H1 (cell line): ENCODE measurements at regions not wholly inside any gene's neighbourhood (a gene's known extent, or its start where the extent isn't known, plus 50 kb on each side); places are given as distances from the start of the nearest gene placed in this dataset.

Source experiments
- CTCF ChIA-PET: fragments of 300-600 bp; sonication (Branson Sonifier 250); formaldehyde crosslinking; loops from one replicate; lab custom pipeline; 2021; ENCODE audit not compliant: partially characterized antibody; lab: Charles Lee
- POLR2A ChIA-PET: fragments of 300-600 bp; sonication (Branson Sonifier 250); formaldehyde crosslinking; loops from one replicate; lab custom pipeline; 2021; ENCODE audit warnings: inconsistent platforms; ENCODE audit not compliant: partially characterized antibody; lab: Charles Lee
- DNase-seq, 2 experiments: peaks; one replicate each; pipeline versions ENCODE4 v3.0.0 to v3.0.0-alpha.2; 2010 to 2022; ENCODE audit warnings: low spot score in 2 of 2, low read depth in 1 of 2, mixed read lengths in 1 of 2
- FAIRE-seq: peaks from 2 replicates; lab custom pipeline; 2011; peaks lifted over from hg19 to GRCh38; lab: Jason Lieb, UNC
- H2AFZ ChIP-seq: 2 replicates; pipeline ENCODE4 v1.8.1; 2012; ENCODE audit warnings: low read length, inconsistent platforms
- H2AK5ac ChIP-seq: 2 replicates; pipeline ENCODE4 v1.6.1; 2013; ENCODE audit warnings: low read depth, low read length
- H2BK120ac ChIP-seq: replicated peaks from 2 replicates; pipeline ENCODE3; 2013; ENCODE audit warnings: low read depth, low read length, inconsistent platforms
- H2BK12ac ChIP-seq: 2 replicates; pipeline ENCODE4 v1.6.1; 2013; ENCODE audit warnings: low read depth, low read length
- H2BK15ac ChIP-seq: 2 replicates; pipeline ENCODE4 v1.6.1; 2013; ENCODE audit warnings: low read length
- H2BK20ac ChIP-seq: 2 replicates; pipeline ENCODE4 v1.6.1; 2013; ENCODE audit warnings: low read length
- H2BK5ac ChIP-seq: 2 replicates; pipeline ENCODE4 v1.6.1; 2013; ENCODE audit warnings: low read depth, low read length
- H3K14ac ChIP-seq: 2 replicates; pipeline ENCODE4 v1.6.1; 2013; ENCODE audit warnings: inconsistent platforms; ENCODE audit not compliant: insufficient read length
- H3K18ac ChIP-seq: 2 replicates; pipeline ENCODE4 v1.6.1; 2013; ENCODE audit warnings: low read length; ENCODE audit errors: extremely low read depth
- H3K23ac ChIP-seq: 2 replicates; pipeline ENCODE4 v1.6.1; 2013; ENCODE audit warnings: inconsistent platforms; ENCODE audit not compliant: insufficient read length
- H3K23me2 ChIP-seq: 2 replicates; pipeline ENCODE4 v1.6.1; 2013; ENCODE audit warnings: low read depth, low read length
- H3K27ac ChIP-seq: 2 replicates; pipeline ENCODE4 v1.6.1; 2011; ENCODE audit warnings: low read depth, low read length, inconsistent platforms
- H3K27me3 ChIP-seq, 4 experiments: replicated peaks in 1 of 4; 1 replicate in 1 of 4; 2 replicates in 3 of 4; pipeline versions ENCODE4 v1.6.1 to v1.8.1; 2011 to 2013; ENCODE audit warnings: low read length in 3 of 4, mild to moderate bottlenecking in 3 of 4, inconsistent platforms in 2 of 4, mixed read lengths in 2 of 4, moderate library complexity in 1 of 4; ENCODE audit not compliant: control insufficient read depth in 3 of 4, insufficient read depth in 3 of 4; ENCODE audit errors: extremely low read depth in 1 of 4
- H3K36me3 ChIP-seq, 4 experiments: 2 replicates each; pipeline versions ENCODE4 v1.6.1 to v1.8.1; 2011 to 2013; ENCODE audit warnings: mild to moderate bottlenecking in 4 of 4, low read length in 3 of 4, moderate library complexity in 2 of 4, control low read depth in 1 of 4, inconsistent platforms in 1 of 4; ENCODE audit not compliant: insufficient read depth in 4 of 4, control insufficient read depth in 2 of 4
- H3K4ac ChIP-seq: replicated peaks from 2 replicates; pipeline ENCODE3; 2013; ENCODE audit warnings: low read length, low read depth, mixed read lengths, inconsistent platforms; ENCODE audit not compliant: insufficient read length
- H3K4me1 ChIP-seq, 4 experiments: replicated peaks in 1 of 4; 1 replicate in 1 of 4; 2 replicates in 3 of 4; pipeline versions ENCODE4 v1.6.1 to v1.8.1; 2011 to 2013; ENCODE audit warnings: low read length in 3 of 4, inconsistent platforms in 2 of 4, mixed read lengths in 1 of 4; ENCODE audit not compliant: insufficient read depth in 4 of 4, control insufficient read depth in 3 of 4
- H3K4me2 ChIP-seq, 2 experiments: 2 replicates each; pipeline versions ENCODE4 v1.6.1 to v1.8.1; 2011 to 2013; ENCODE audit warnings: low read depth in 2 of 2, low read length in 2 of 2, control low read depth in 1 of 2, inconsistent platforms in 1 of 2, mild to moderate bottlenecking in 1 of 2; ENCODE audit not compliant: insufficient read depth in 1 of 2
- H3K4me3 ChIP-seq, 4 experiments: fragments of 200-600, 300-600 bp in 1 of 4; sonication (generic), shearing (Covaris generic), sonication (Bioruptor Twin) in 1 of 4; 2 replicates each; pipeline versions ENCODE4 v1.5.1 to v1.8.1; 2011 to 2016; ENCODE audit warnings: low read length in 4 of 4, low read depth in 3 of 4, control low read depth in 2 of 4, inconsistent platforms in 2 of 4, mild to moderate bottlenecking in 2 of 4, mixed read lengths in 1 of 4, moderate library complexity in 1 of 4; ENCODE audit not compliant: insufficient read depth in 2 of 4; ENCODE audit errors: extremely low read depth in 1 of 4
- H3K56ac ChIP-seq: replicated peaks from 2 replicates; pipeline ENCODE3; 2013; ENCODE audit warnings: low read depth, mild to moderate bottlenecking, mixed read lengths, low read length, inconsistent platforms; ENCODE audit not compliant: insufficient read length
- H3K79me1 ChIP-seq: 2 replicates; pipeline ENCODE4 v1.6.1; 2013; ENCODE audit warnings: low read depth, low read length, control low read depth
- H3K79me2 ChIP-seq, 2 experiments: 2 replicates each; pipeline versions ENCODE4 v1.6.1 to v1.8.1; 2012 to 2013; ENCODE audit warnings: low read length in 2 of 2, mild to moderate bottlenecking in 2 of 2, inconsistent platforms in 1 of 2; ENCODE audit not compliant: insufficient read depth in 2 of 2, control insufficient read depth in 1 of 2
- H3K9ac ChIP-seq, 4 experiments: replicated peaks in 1 of 4; 1 replicate in 1 of 4; 2 replicates in 3 of 4; pipeline versions ENCODE4 v1.6.1 to v1.8.1; 2011 to 2013; ENCODE audit warnings: low read depth in 3 of 4, low read length in 3 of 4, control low read depth in 2 of 4, mild to moderate bottlenecking in 2 of 4, moderate library complexity in 2 of 4, inconsistent platforms in 1 of 4; ENCODE audit errors: extremely low read depth in 1 of 4
- H3K9me3 ChIP-seq, 2 experiments: 2 replicates each; pipeline versions ENCODE4 v1.6.1 to v1.8.1; 2012 to 2013; ENCODE audit warnings: mild to moderate bottlenecking in 2 of 2, moderate library complexity in 2 of 2, control low read depth in 1 of 2, inconsistent platforms in 1 of 2, low read depth in 1 of 2, low read length in 1 of 2, mixed read lengths in 1 of 2; ENCODE audit not compliant: insufficient read depth in 2 of 2
- H4K20me1 ChIP-seq, 2 experiments: replicated peaks in 1 of 2; 2 replicates each; pipeline versions ENCODE3 to v1.8.1; 2011 to 2013; ENCODE audit warnings: inconsistent platforms in 2 of 2, low read length in 2 of 2, mild to moderate bottlenecking in 1 of 2; ENCODE audit not compliant: insufficient read depth in 2 of 2, control insufficient read depth in 1 of 2
- H4K5ac ChIP-seq: 2 replicates; pipeline ENCODE4 v1.6.1; 2013; ENCODE audit warnings: low read length, low read depth, mixed read lengths, inconsistent platforms; ENCODE audit not compliant: insufficient read length
- H4K8ac ChIP-seq: 2 replicates; pipeline ENCODE4 v1.8.0; 2013; ENCODE audit warnings: mild to moderate bottlenecking, moderate library complexity, low read length, inconsistent platforms; ENCODE audit not compliant: insufficient read depth; ENCODE audit errors: extremely low read depth
- H4K91ac ChIP-seq: replicated peaks from 2 replicates; pipeline ENCODE3; 2013; ENCODE audit warnings: low read length, mixed read lengths, inconsistent platforms; ENCODE audit not compliant: insufficient read length
- BRCA1 ChIP-seq: IDR thresholded peaks from 2 replicates; pipeline ENCODE4 v1.6.1; 2012; ENCODE audit warnings: low read depth, low read length, improper control_type of control experiment
- CEBPB ChIP-seq: IDR thresholded peaks from 2 replicates; pipeline ENCODE4 v1.6.1; 2012; ENCODE audit warnings: low read depth, low read length
- CHD1 ChIP-seq: IDR thresholded peaks from 2 replicates; pipeline ENCODE4 v1.6.1; 2012; ENCODE audit warnings: low read depth, low read length, improper control_type of control experiment
- GTF2F1 ChIP-seq: IDR thresholded peaks from 2 replicates; pipeline ENCODE4 v1.6.1; 2012; ENCODE audit warnings: low read depth, low read length, improper control_type of control experiment, borderline replicate concordance
- KDM4A ChIP-seq: IDR thresholded peaks from one replicate; pipeline ENCODE4 v1.7.1; 2012; ENCODE audit warnings: low read depth, mild to moderate bottlenecking, moderate library complexity, low read length, inconsistent platforms; ENCODE audit not compliant: severe bottlenecking
- KDM5A ChIP-seq: fragments of 200-600 bp; IDR thresholded peaks from 2 replicates; pipeline ENCODE4 v1.7.1; 2012; ENCODE audit warnings: mild to moderate bottlenecking, low read length, inconsistent platforms, mixed read lengths
- NANOG ChIP-seq: IDR thresholded peaks from 2 replicates; pipeline ENCODE4 v1.6.1; 2011; ENCODE audit warnings: low read length, low read depth, mild to moderate bottlenecking, inconsistent platforms; ENCODE audit not compliant: insufficient read depth, poor library complexity, severe bottlenecking
- NRF1 ChIP-seq: IDR thresholded peaks from 2 replicates; pipeline ENCODE4 v1.6.1; 2011; ENCODE audit warnings: mild to moderate bottlenecking, low read depth, low read length, improper control_type of control experiment
- RFX5 ChIP-seq: IDR thresholded peaks from 2 replicates; pipeline ENCODE4 v1.6.1; 2011; ENCODE audit warnings: low read depth, low read length, improper control_type of control experiment, borderline replicate concordance
- SAP30 ChIP-seq: fragments of 300-600 bp; sonication (generic); IDR thresholded peaks from 2 replicates; pipeline ENCODE4 v1.7.1; 2012; ENCODE audit warnings: low read length, moderate library complexity, mild to moderate bottlenecking, inconsistent platforms; ENCODE audit not compliant: insufficient read depth, insufficient replicate concordance
- SIX5 ChIP-seq: IDR thresholded peaks from 2 replicates; pipeline ENCODE4 v1.6.1; 2011; ENCODE audit warnings: mild to moderate bottlenecking, low read depth, low read length
- SUZ12 ChIP-seq: fragments of 200-600 bp; sonication (generic); IDR thresholded peaks from 2 replicates; pipeline ENCODE4 v1.6.1; 2012; ENCODE audit warnings: mild to moderate bottlenecking, inconsistent platforms, low read length, moderate library complexity, mixed read lengths
- TAF7 ChIP-seq: optimal IDR thresholded peaks from 2 replicates; pipeline ENCODE3; 2011; ENCODE audit warnings: low read depth, mild to moderate bottlenecking, inconsistent platforms, low read length, moderate library complexity, borderline replicate concordance
- TF ChIP-seq, protein P1 (sequence below): IDR thresholded peaks from 2 replicates; pipeline ENCODE4 v1.6.1; 2012; ENCODE audit warnings: low read length, inconsistent platforms

DNA sequence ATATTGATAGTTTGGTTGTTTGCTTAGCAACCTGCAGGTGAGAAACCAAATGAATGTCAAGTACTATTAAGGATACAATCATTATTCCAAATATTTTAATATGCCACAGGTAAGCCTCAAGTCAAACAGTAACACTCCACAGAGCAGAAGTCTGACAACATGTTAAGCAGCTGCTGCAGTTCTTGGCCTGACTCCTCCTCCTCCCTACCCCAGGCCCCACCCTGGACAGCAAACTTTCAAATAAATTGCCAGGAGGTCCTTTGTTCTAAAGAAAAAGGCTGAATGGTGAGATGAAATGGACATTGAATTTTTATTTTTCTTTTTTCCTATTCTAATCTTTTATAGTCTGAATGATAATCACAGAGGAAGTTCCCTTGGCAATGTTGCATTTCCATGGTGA, 260.0 kb upstream of the POU2AF2 start:
- Histone ChIP-seq H2BK5ac (no peak overlapping the region), H3K14ac (no peak overlapping the region), H3K4ac (no peak overlapping the region), H2BK12ac (no peak overlapping the region)
- no peak for TF ChIP-seq KDM4A
- no peak for TF ChIP-seq BRCA1
- TF ChIP-seq SUZ12: no peak
- TF ChIP-seq, protein P1, sequence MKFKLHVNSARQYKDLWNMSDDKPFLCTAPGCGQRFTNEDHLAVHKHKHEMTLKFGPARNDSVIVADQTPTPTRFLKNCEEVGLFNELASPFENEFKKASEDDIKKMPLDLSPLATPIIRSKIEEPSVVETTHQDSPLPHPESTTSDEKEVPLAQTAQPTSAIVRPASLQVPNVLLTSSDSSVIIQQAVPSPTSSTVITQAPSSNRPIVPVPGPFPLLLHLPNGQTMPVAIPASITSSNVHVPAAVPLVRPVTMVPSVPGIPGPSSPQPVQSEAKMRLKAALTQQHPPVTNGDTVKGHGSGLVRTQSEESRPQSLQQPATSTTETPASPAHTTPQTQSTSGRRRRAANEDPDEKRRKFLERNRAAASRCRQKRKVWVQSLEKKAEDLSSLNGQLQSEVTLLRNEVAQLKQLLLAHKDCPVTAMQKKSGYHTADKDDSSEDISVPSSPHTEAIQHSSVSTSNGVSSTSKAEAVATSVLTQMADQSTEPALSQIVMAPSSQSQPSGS: no peak
- TF ChIP-seq TAF7: no peak
- TF ChIP-seq RFX5: no peak
- TF ChIP-seq CHD1: no peak
- TF ChIP-seq NANOG: no peak
- TF ChIP-seq GTF2F1: no peak
- TF ChIP-seq SIX5: no peak
- no peak for TF ChIP-seq CEBPB
- TF ChIP-seq KDM5A: no peak
- TF ChIP-seq SAP30: no peak
- TF ChIP-seq NRF1: no peak
- TF ChIP-seq, all 59 proteins: peak for 0
- Histone ChIP-seq H2BK15ac (no peak overlapping the region), H3K4me2 (no peak overlapping the region), H4K8ac (no peak overlapping the region), H4K20me1 (no peaks in the 10 kb centered on the region), H2AK5ac (no peak overlapping the region), H3K27me3 (no peaks in the 10 kb centered on the region), H3K23ac (no peak overlapping the region), H2BK120ac (no peak overlapping the region), H3K9me3 (no peaks in the 10 kb centered on the region), H2BK20ac (no peak overlapping the region), H3K79me2 (no peaks in the 10 kb centered on the region), H3K23me2 (no peaks in the 10 kb centered on the region), H3K79me1 (no peaks in the 10 kb centered on the region), H3K4me3 (no peak overlapping the region), H4K5ac (no peak overlapping the region), H3K56ac (no peak overlapping the region), H3K36me3 (no peaks in the 10 kb centered on the region), H3K27ac (no peak overlapping the region), H3K4me1 (no peaks in the 10 kb centered on the region), H3K9ac (no peak overlapping the region), H2AFZ (no peak overlapping the region), H3K18ac (no peak overlapping the region), H4K91ac (no peak overlapping the region)
- CTCF ChIA-PET: no interaction called here
- FAIRE-seq (no peak), DNase-seq (no peak)
- POLR2A ChIA-PET: no interaction called here
